PC-3 (cell line): ENCODE measurements at regions not wholly inside any gene's neighbourhood (a gene's known extent, or its start where the extent isn't known, plus 50 kb on each side); places are given as distances from the start of the nearest gene placed in this dataset.
A peak's percentile ranks its signal among the peaks of the same experiment; 100 is the strongest.

Source experiments
- ATAC-seq: fragments of 200-7000 bp; cut with Tn5 transposase; 2 replicates; pipeline ENCODE4 v1.9.1; 2020; ENCODE audit warnings: mild to moderate bottlenecking, moderate library complexity
- BruUV-seq: library from RNA; stranded (reverse); fragments of 400-500 nt; replicated peaks from 2 replicates; lab custom pipeline; 2021; lab: Mats Ljungman, UMichigan
- CTCF ChIA-PET: fragments of 300-600 bp; sonication (Branson Sonifier 250); formaldehyde crosslinking; loops from one replicate; lab custom pipeline; 2022; ENCODE audit warnings: antibody characterized with exemption; lab: Charles Lee
- POLR2A ChIA-PET: fragments of 300-600 bp; sonication (Branson Sonifier 250); formaldehyde crosslinking; loops from one replicate; lab custom pipeline; 2022; ENCODE audit warnings: antibody characterized with exemption; ENCODE audit not compliant: unreplicated experiment; lab: Charles Lee
- DNase-seq: peaks from one replicate; pipeline ENCODE4 v3.0.0-alpha.2; 2015
- H2AFZ ChIP-seq: fragments of 300-600 bp; sonication (generic); 2 replicates; pipeline ENCODE4 v1.6.0; 2016; ENCODE audit warnings: antibody characterized with exemption, low read length
- H3F3A ChIP-seq: fragments of 300-600 bp; sonication (generic); one replicate; pipeline ENCODE4 v1.6.0; 2017; ENCODE audit warnings: antibody characterized with exemption, low read length, control low read depth, mild to moderate bottlenecking; ENCODE audit not compliant: unreplicated experiment
- H3K27ac ChIP-seq: fragments of 300-600 bp; sonication (generic); 2 replicates; pipeline ENCODE4 v1.5.1; 2016; ENCODE audit warnings: mild to moderate bottlenecking, low read length
- H3K27me3 ChIP-seq: fragments of 300-600 bp; sonication (generic); 2 replicates; pipeline ENCODE4 v1.6.1; 2016; ENCODE audit warnings: low read length, mixed read lengths
- H3K36me3 ChIP-seq: fragments of 300-600 bp; sonication (generic); 2 replicates; pipeline ENCODE4 v1.6.1; 2016; ENCODE audit warnings: low read depth, mixed run types, low read length, mixed read lengths
- H3K4me1 ChIP-seq: fragments of 300-600 bp; sonication (generic); 2 replicates; pipeline ENCODE4 v1.5.1; 2016; ENCODE audit warnings: low read length; ENCODE audit not compliant: insufficient read depth
- H3K4me2 ChIP-seq: fragments of 300-600 bp; sonication (generic); 2 replicates; pipeline ENCODE4 v1.6.0; 2016; ENCODE audit warnings: low read length
- H3K4me3 ChIP-seq: fragments of 300-600 bp; sonication (generic); 2 replicates; pipeline ENCODE4 v1.5.1; 2016; ENCODE audit warnings: mild to moderate bottlenecking, low read length, mixed read lengths
- H3K79me2 ChIP-seq: fragments of 300-600 bp; sonication (generic); 2 replicates; pipeline ENCODE4 v1.6.1; 2017; ENCODE audit warnings: low read length, mixed read lengths
- H3K9ac ChIP-seq: fragments of 300-600 bp; sonication (generic); 2 replicates; pipeline ENCODE4 v1.6.0; 2016; ENCODE audit warnings: mild to moderate bottlenecking, low read length
- H3K9me2 ChIP-seq: fragments of 300-600 bp; sonication (generic); replicated peaks from 2 replicates; pipeline ENCODE4 v1.6.1; 2016; ENCODE audit warnings: mixed run types, low read length, mixed read lengths
- H3K9me3 ChIP-seq: fragments of 300-600 bp; sonication (generic); 2 replicates; pipeline ENCODE4 v1.6.1; 2016; ENCODE audit warnings: low read length, mixed read lengths
- H4K20me1 ChIP-seq: fragments of 300-600 bp; sonication (generic); 2 replicates; pipeline ENCODE4 v1.6.1; 2016; ENCODE audit warnings: low read length, mixed read lengths
- CTCF ChIP-seq: fragments of 300-600 bp; sonication (generic); conservative IDR thresholded peaks from 2 replicates; pipeline ENCODE4 v1.5.1; 2017; ENCODE audit warnings: antibody characterized with exemption, low read depth, mild to moderate bottlenecking, low read length
- EZH2 ChIP-seq: fragments of 300-600 bp; sonication (generic); IDR thresholded peaks from one replicate; pipeline ENCODE4 v1.6.1; 2017; ENCODE audit warnings: antibody characterized with exemption, mild to moderate bottlenecking, low read length; ENCODE audit not compliant: unreplicated experiment
- EZH2phosphoT487 ChIP-seq: fragments of 300-600 bp; sonication (generic); IDR thresholded peaks from 2 replicates; pipeline ENCODE4 v1.6.1; 2018; ENCODE audit warnings: mild to moderate bottlenecking, antibody characterized with exemption, low read length, borderline replicate concordance
- intact Hi-C: fragments of 100-400 bp; cut with micrococcal nuclease; formaldehyde crosslinking; loops from 2 replicates; pipeline ENCODE4 v1.9.0; 2023

GRCh38 chr6:81169166-81169565 lies 583.3 kb downstream of the TENT5A start:
- no peaks in the 10 kb centered on the region for H4K20me1 ChIP-seq
- BruUV-seq, result no TSS peak
- no peak for TF ChIP-seq EZH2
- no peak for TF ChIP-seq CTCF
- no peak for TF ChIP-seq EZH2phosphoT487
- H3K4me1 ChIP-seq, result no peaks in the 10 kb centered on the region
- no peak overlapping the region for H3K9ac ChIP-seq
- no peaks in the 10 kb centered on the region for H3K9me2 ChIP-seq
- H3K4me3 ChIP-seq, result no peak overlapping the region
- H3K36me3 ChIP-seq, result no peaks in the 10 kb centered on the region
- POLR2A ChIA-PET, result interaction anchor here (0.7 kb wide), 1 partner anchor 421 kb away, joined by 5 read pairs; no protein-coding TSS in a partner anchor
- no peaks in the 10 kb centered on the region for H3K79me2 ChIP-seq
- intact Hi-C loops, result no loop called here
- H3K4me2 ChIP-seq, result no peak overlapping the region
- ATAC-seq, result peak; percentile 80
- CTCF ChIA-PET, result no interaction called here
- H3K27ac ChIP-seq, result no peak overlapping the region
- H2AFZ ChIP-seq, result no peak overlapping the region
- no peaks in the 10 kb centered on the region for H3K27me3 ChIP-seq
- DNase-seq, result peak; percentile 17
- no peaks in the 10 kb centered on the region for H3F3A ChIP-seq
- no peaks in the 10 kb centered on the region for H3K9me3 ChIP-seq

- no peak for DNase-seq
- BruUV-seq, result no TSS peak
- Histone ChIP-seq H3K27ac (no peak overlapping the region), H4K20me1 (no peaks in the 10 kb centered on the region), H3K4me2 (no peak overlapping the region), H3K79me2 (no peaks in the 10 kb centered on the region), H2AFZ (no peak overlapping the region), H3K36me3 (no peaks in the 10 kb centered on the region), H3K27me3 (no peaks in the 10 kb centered on the region), H3K9me3 (no peaks in the 10 kb centered on the region), H3K9ac (no peak overlapping the region), H3K4me1 (no peaks in the 10 kb centered on the region), H3K4me3 (no peak overlapping the region), H3F3A (no peaks in the 10 kb centered on the region), H3K9me2 (no peaks in the 10 kb centered on the region)
- ChIA-PET POLR2A (no interaction called here), CTCF (no interaction called here)
- intact Hi-C loops, result no loop called here
- no peak for ATAC-seq
- TF ChIP-seq CTCF (no peak), EZH2 (no peak), EZH2phosphoT487 (no peak)
Measured at GRCh38 chr6:81166770-81167169, 585.7 kb downstream of the TENT5A start.

GRCh38 chr6:81158956-81159355 lies 593.5 kb downstream of the TENT5A start:
- no peak overlapping the region for H2AFZ ChIP-seq
- no peak overlapping the region for H3K9ac ChIP-seq
- no peak for ATAC-seq
- H3K9me3 ChIP-seq, result no peaks in the 10 kb centered on the region
- DNase-seq, result no peak
- ChIA-PET POLR2A (no interaction called here), CTCF (no interaction called here)
- no peaks in the 10 kb centered on the region for H3K4me1 ChIP-seq
- H4K20me1 ChIP-seq, result no peaks in the 10 kb centered on the region
- H3F3A ChIP-seq, result no peaks in the 10 kb centered on the region
- no peak overlapping the region for H3K4me2 ChIP-seq
- no peaks in the 10 kb centered on the region for H3K27me3 ChIP-seq
- no peak overlapping the region for H3K4me3 ChIP-seq
- H3K9me2 ChIP-seq, result no peaks in the 10 kb centered on the region
- H3K36me3 ChIP-seq, result no peaks in the 10 kb centered on the region
- TF ChIP-seq EZH2phosphoT487 (no peak), EZH2 (no peak), CTCF (no peak)
- no TSS peak for BruUV-seq
- H3K79me2 ChIP-seq, result no peaks in the 10 kb centered on the region
- intact Hi-C loops, result no loop called here
- H3K27ac ChIP-seq, result no peak overlapping the region
